HG03469 (cell line): ENCODE measurements at regions not wholly inside any gene's neighbourhood (a gene's known extent, or its start where the extent isn't known, plus 50 kb on each side); places are given as distances from the start of the nearest gene placed in this dataset.
"Not testable (repeated sequence)": the region's sequence is repeated elsewhere in the genome, so short reads cannot be mapped to it uniquely, and the experiment has no call there.

Experiments used
- ATAC-seq: cut with Tn5 transposase; IDR thresholded peaks from one replicate; pipeline ENCODE4 v1.9.1; 2021; ENCODE audit warnings: mild to moderate bottlenecking, moderate library complexity, moderate number of reproducible peaks; ENCODE audit not compliant: unreplicated experiment

- ATAC-seq = peak; percentile 94
Measured at GRCh38 chr18:14190776-14191442, 58.7 kb upstream of the ZNF519 start.

GRCh38 chr18:14189858-14190257 lies 57.6 kb upstream of the ZNF519 start:
- no peak for ATAC-seq

- ATAC-seq = not testable (repeated sequence)
Measured at GRCh38 chr18:14188751-14189406, 56.6 kb upstream of the ZNF519 start.
